GM11168 (cell line): ENCODE measurements at regions not wholly inside any gene's neighbourhood (a gene's known extent, or its start where the extent isn't known, plus 50 kb on each side); places are given as distances from the start of the nearest gene placed in this dataset.

ENCODE experiments used
- in situ Hi-C: fragments of 300-500 bp; cut with MboI; formaldehyde crosslinking; loops from one replicate; pipeline ENCODE4 v1.12.0; 2022; ENCODE audit warnings: low sequenced_read_pairs; ENCODE audit not compliant: unreplicated experiment

DNA sequence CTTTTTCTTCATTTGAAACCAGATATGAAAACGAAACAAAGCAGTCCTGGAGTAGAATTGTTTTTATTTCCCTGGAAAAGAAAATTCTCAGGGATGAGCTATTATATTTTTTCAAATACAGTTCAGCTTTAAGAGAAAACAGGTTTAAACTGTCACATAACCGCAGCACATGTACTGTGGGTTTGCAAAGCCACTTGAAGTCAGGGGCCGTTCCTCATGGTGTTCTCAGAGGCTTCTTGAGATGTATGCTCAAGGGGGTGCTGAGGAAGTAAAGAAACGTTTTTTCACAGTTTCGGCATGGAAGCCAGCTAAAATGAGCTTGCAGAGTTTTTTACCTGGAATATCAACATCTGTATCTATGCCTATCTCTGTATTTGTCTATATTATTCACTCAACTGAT, 225.3 kb downstream of the MC4R start:
- in situ Hi-C loops: no loop called here

DNA sequence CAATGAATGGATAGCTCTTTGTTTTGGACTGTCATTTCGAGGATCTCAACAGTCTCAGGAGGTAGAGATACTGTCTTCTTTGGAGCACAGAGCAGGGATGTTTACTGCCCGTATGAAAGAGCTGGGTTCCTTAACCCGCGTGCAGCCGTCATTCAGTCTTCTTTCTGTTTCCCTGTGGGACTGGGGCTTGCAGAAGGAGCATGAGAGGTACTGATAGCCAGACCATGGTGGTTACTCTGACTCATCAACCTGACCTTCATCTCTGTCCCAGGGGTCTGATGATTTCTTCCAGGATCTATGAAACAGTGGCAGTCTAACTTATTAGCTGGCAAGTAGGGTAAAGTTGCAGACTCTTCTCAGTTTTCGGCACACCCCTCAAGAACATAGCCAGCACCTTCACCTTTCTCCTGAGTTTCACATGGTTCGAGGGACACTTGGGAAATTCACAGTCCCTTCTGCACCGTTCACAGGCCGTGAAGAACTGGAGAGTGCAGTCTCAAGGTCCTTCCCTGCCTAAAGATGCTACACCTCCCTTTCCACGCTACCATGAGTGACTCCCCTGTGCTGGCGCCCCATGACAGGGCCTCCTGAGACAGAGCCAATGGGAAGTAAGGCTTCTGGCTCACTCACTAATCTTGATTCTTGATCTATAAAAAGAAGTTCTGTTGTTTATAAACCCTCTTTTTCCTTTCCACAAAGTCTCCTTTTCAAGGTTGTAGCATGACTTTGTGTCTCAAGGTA, 226.2 kb downstream of the MC4R start:
- in situ Hi-C loops: no loop called here

DNA sequence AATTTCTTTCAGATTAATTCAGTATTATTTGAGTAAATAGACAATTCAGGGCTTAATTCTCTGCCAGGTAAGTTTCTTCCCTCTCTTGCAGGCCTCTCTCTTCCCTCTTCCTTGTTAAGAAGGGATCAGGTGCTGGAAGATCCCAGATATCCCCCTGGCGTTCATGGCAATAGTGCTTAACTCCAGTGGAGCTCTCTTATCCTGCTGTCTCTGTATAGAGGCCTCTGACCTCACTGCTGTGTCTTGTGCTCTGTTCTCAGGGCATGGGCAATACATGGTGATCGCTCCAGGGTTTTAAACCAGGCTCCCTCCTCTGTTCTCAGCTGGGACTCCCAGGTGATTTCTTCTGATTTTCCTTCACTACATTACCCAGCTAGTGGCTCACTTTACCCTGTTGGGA, 226.8 kb downstream of the MC4R start:
- in situ Hi-C loops: no loop called here

DNA sequence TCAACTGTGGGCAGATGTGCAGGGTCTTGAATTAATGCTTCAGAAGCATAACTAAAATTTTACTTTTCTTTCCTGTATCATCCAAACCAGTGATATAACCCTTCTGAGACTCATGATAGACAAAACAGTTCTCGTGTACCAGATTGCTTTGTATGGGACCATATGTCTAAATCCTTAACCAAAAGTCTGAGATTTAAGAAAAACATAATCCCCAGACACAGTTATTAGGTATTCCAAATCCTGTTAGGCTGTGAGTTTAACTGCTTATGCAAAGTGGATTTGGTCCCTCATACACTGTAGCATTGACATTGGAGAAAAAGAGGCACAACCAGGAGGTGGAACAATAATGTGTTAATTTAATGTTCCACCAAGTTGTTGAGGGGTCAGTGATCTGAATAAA, 235.0 kb downstream of the PMAIP1 start:
- in situ Hi-C loops: no loop called here

DNA sequence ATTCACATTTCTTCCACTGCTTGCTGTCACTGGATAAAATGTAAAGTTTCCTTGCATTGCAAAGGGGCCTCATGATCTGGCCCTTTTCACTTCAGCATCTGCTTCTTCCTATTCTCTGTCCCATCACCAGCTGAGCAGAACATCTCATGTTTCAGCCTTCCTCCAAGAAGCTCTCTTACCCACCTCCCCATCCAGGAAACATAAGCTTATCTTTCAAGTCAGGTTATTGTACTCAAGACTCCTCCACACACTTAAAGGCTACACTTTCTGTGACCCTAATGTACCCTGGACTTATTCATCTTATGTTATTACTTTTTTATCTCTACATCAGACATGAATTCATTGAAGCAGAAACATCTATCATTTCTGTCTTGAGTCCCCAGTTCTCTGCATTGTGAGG, 230.5 kb downstream of the PMAIP1 start:
- in situ Hi-C loops: no loop called here

DNA sequence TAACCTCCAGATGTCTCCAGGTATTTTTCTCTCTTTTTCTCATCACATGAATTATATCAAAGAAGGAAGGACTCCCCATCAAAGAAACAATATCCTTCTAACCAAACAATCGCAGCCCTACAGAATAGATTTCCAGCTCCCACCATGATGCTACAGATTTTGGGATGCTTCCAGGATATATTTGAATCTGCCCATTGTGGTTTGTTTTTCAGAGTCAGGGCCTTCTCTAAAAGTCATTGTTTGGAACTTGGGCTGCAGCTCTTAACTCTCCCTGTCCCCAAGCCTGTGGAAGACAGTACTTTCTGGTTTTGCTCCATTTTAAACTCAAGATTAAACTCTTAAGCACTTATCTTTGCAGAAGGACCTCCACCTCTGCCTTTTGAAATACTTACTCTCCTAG, 223.2 kb downstream of the PMAIP1 start:
- in situ Hi-C loops: no loop called here

DNA sequence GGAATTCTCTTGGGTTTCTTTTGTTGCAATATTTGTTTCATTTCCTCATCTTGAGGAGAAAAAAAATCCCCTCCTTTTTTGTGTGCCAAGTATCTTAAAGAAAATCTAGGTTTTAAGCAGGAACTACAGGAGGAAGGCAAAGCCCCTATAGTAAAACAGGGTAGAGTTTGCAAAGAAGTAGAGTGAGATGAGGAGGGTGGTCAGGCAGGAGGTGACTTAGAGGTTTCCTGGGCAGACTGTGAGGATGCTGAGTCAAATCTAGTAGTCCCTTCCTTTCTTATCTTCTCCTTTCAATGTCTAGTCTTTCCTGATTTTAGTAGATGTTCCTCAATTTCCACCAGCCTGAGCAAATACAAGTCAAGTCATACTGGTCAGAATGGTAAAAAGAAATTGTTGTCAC, 222.5 kb downstream of the PMAIP1 start:
- in situ Hi-C loops: no loop called here

DNA sequence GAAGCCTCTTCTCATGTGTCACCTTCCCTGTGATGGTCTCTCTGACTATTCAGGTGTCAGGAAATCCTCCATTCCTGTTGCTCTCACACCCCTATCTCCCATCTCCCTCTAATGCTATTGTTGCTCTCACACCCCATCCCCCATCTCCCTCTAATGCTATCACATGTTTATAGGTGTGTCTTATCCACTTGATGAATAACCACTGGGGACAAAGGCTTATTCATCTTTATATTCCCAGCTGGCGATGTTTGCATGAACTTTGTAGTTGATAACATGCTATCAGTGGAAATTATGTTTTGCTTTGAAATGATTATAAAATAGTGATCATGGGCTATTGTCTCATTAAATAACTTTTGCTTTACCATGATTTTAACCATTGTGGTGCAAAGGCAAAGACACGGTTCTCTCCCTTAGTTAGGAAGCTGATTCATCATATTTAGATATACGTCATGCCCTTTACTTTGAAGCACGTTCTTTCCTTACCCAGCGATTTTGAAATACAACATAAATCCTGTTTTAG, 220.5 kb downstream of the PMAIP1 start:
- in situ Hi-C loops: no loop called here

DNA sequence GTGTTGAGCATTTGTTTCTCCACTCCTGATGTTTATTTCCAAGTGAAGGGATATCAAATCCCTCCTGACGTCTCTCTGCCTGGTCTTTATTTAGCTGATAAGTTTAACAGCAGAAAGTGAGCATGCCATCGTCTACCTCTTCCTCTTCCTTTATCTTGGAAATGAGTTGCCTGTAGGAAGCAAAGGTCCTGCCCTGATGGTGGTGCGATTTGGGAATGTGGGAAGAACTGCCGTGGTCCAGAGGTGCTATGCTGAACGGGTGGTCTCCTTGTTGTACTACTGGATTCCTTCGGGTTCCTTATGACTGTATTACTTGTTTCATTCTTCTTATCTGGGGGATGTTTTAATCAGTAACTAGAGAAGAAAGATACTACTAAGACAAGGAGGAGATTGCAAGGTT, 217.5 kb downstream of the PMAIP1 start:
- in situ Hi-C loops: no loop called here

DNA sequence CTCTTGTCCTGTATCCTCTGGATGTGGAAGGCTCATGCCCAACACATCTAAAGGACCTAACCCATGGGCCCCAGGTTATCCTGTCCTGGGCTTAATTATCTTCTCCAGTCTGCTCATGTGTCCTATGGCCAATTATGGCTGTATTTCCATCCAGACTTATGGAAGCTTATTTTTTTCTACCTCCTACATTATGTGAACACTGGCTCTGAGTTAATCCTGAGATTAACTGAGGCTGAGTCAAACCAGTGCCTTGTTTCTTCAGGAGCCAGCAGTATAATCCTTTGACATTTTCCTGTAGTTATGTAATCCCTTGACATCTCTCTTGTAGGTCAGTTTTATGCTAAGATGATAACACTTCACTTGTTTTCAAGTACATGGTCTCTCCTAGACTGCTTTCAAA, 213.6 kb downstream of the PMAIP1 start:
- in situ Hi-C loops: no loop called here

DNA sequence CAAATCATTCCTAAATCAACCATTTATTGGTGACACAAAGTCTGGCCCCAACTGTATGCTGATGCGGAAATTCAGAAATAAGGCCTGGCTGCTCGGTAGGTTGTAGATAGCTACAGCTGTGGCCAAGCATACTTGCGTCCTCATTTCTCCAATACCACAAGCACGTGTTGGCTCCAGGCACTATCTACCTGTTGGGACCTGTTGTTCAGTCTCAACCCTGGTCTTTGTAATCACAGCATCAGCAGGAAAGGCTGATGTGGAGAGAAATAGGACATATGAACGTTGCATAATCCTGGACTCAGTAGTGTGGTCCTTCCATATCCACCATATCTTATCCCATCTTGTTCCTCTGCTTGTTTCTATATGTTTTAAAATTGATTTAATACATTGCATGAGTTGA, 212.6 kb downstream of the PMAIP1 start:
- in situ Hi-C loops: no loop called here

DNA sequence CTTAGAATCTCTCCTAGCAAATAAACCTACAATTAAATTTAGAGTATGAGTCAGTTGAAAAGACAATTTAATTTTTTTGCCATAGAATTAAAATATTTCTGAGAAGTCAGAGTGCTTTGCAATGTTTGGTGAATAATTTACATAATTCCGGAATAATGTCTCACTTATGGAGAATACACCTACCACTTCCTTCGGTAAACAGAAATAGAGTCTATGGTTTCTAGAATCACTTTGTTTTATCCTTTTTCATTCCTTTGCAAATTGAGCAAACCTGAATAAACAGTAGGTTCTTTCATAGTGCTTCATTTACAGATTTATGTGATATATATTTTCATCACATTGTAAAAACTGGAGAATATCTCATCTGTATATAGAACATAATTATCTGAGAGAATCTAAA, 211.7 kb downstream of the PMAIP1 start:
- in situ Hi-C loops: no loop called here

DNA sequence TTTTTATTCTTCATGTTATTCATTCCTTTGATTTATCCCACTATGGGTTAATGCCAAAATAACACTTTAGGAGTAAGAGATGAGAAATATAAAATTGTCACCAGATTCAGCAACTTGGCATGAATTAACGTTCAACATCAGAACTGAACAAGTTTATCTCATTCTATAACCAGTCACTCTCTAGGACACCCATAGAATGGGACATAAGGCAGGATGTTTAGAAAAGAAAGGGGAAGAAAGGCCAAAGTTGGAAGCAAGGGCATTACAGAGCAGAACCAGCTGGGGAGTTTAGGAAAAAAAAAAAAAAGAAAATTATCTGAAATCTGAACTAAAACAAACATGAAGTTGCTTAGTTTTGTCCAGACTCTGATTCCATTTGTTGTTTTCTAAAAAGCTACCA, 211.0 kb downstream of the PMAIP1 start:
- in situ Hi-C loops: no loop called here

DNA sequence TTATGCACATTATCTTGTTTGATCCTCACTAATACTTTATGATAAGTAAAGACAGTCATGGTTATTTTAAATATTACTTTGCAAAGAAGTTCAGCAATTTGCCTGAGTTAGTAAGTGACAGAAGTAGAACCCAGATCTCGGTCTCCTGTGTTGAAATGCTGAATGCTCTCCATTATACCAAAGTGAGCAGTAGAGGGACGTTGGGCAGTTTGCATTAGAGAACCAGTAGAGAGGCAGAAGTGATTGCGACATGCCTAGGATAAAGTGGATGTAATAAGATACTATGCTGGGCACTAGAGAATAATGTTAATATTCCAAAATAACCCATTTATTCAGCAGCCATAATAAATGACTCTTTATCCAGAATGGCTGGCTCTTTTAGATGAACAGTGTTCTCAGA, 201.0 kb downstream of the PMAIP1 start:
- in situ Hi-C loops: no loop called here

DNA sequence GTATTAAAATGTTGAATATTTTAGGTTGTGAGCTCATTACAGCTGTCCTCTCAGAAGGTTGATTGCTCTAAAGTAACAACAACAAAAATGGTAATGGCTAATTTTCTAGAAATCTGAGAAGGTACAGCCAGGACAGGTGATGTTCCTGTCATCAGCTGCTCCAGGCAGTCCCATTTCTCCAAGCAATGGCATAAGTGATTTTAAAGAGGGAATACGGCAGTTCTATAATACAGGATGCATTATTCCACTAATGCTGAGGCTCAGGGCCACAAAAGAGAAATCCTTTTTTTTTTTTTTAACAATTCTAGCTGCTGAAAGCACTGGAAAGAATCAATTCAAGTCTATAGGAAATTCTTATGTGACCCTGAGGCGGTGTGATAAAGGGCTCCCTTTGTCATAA, 199.9 kb downstream of the PMAIP1 start:
- in situ Hi-C loops: loop anchor here (25.0 kb wide), 1 partner anchor 313 kb away; no protein-coding TSS in a partner anchor

DNA sequence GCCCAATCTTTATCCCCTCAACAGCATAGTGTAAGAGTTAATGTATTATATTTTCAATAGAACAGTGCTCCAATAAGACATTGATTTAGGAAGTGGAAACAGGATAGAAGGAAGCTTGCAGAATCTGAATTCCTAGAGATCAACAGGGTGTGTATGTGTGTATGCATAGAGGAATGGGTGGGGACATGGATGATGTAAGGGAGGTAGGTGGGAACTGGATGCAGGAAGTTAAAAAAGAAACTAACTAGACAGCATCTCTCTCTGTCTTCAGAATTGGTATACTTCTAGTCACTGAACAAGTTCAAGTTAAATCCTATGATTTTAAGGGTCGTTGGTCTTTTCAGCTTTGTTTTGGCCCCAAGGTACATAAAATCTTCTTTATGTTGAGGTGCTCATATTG, 196.6 kb downstream of the PMAIP1 start:
- in situ Hi-C loops: loop anchor here (25.0 kb wide), 1 partner anchor 316 kb away; no protein-coding TSS in a partner anchor

DNA sequence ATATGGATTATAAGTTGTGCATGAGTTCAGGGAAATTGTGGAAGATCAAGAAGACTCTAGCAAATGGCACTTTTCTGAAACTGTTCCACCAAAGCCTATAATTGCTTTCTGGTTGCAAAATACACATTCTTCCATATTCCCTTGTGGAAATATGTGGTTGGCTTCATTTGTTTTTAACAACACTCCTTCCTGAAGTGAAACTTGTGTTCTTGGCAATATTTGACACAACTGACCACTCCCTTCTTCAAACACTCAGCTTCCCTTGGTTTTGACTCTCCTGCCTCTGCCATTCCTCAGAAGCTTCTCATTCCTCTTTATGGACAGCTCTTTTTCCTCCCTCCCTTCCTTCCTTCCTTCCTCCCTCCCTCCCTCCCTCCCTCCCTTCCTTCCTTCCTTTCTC, 192.3 kb downstream of the PMAIP1 start:
- in situ Hi-C loops: loop anchor here (25.0 kb wide), 1 partner anchor 320 kb away; no protein-coding TSS in a partner anchor

DNA sequence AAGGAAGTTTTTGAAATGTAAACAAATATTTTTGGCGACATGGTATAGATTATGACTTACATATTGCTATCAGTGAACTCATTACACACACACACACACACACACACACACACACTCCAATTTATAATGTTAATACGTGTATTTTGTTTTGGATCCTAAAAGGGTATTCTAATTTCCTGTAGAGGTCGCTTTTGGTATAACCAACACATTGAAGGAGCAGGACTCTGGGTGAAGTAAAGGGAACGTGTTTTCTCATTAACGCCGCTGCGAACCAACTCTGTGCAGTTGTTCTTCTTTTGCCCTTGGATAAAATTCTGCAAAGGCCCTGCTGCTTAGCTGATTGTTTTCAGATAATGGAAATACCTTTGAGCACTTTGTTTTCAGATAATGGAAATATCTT, 190.4 kb downstream of the PMAIP1 start:
- in situ Hi-C loops: loop anchor here (25.0 kb wide), 1 partner anchor 322 kb away; no protein-coding TSS in a partner anchor

DNA sequence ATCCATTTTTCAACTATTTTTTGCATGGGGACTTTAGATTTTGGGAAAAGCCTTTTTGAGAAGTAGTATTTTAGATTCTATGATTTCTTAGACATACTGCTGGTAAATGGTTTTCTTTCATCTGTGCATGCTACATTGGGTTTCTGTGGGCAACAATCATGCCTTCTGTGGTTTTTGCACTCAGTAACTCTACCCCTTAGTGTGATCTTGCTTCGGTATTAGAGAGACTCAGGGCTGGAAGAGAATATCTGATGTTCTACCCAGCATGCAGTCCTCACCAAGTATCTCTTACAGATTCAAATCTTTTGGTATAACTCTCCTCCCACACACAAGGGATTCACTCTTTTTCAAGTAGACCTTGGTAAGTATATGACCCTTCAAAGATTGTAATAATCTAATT, 183.0 kb downstream of the PMAIP1 start:
- in situ Hi-C loops: loop anchor here (25.0 kb wide), 1 partner anchor 330 kb away; no protein-coding TSS in a partner anchor

DNA sequence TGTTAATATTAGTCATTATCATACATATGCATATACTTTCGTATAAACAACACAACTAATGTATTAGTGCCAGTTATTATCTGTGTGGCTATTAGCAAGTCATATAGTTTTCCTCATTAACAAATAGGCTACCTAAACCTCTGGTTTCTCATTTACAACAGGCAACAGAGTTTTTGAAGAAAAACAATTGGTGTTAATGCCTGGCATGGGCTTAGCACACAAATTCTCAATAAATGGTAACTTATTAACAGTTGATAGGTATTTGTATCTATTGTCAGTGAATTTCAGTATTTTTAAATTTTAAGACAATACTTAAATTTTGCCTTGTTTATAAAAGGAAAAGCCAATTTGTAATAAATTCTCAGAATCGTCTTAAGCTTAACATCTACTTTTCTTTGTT, 182.5 kb downstream of the PMAIP1 start:
- in situ Hi-C loops: loop anchor here (25.0 kb wide), 1 partner anchor 330 kb away; no protein-coding TSS in a partner anchor

DNA sequence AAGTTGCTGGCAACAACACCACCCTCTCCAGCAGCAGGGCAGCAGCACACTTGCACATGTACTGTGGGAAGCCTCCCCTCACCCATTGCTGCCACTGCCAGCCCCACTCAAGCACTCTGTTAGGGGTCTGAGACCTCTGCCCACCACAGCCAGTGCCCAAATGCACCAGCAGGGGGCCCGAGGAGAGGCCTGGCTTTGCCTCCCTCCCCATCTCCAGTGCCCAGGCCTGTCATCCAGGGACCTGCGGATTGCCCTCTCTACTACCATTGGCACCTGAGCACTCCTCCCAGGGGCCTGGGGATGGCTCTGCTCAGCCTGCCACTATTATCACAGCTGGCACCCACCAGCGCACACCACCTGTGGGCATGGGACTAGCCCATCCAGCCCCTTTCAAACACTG, 175.7 kb downstream of the PMAIP1 start:
- in situ Hi-C loops: loop anchor here (25.0 kb wide), 1 partner anchor 337 kb away; no protein-coding TSS in a partner anchor

DNA sequence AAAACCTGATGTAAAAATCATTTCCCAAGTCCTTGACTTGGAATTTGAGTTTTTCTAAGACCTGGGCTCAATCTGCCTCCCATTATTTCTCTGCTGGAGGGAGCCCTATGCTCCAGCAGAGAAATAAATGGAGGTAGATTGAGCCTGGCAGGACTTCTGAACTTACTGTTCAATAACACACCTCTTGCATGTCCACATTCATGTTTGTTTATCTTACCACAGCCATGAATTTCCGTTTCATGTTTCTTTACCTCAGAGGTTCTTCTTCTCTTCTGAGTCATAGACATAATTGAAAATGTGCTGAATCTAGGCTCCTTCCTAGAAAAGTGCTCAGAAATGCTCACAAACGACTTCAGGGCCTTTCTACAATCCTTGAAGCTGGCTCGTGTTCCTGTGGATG, 170.8 kb downstream of the PMAIP1 start:
- in situ Hi-C loops: no loop called here
